Gastroesophageal sphincter (tissue), 4 donors: ENCODE measurements at regions not wholly inside any gene's neighbourhood (a gene's known extent, or its start where the extent isn't known, plus 50 kb on each side); places are given as distances from the start of the nearest gene placed in this dataset.

ENCODE experiments used
- ATAC-seq: fragments of 150-250 bp; one replicate; pipeline ENCODE4 v1.9.1; 2016; ENCODE audit warnings: mild to moderate bottlenecking, moderate library complexity
- H3K27ac ChIP-seq, 4 donors: fragments of 200-600 bp; sonication (generic) in 3 of 4; 1 replicate in 3 of 4; 2 replicates in 1 of 4; pipeline ENCODE4 v1.5.1; 2016 to 2019
- H3K27me3 ChIP-seq: fragments of 200-600 bp; sonication (generic); one replicate; pipeline ENCODE4 v1.5.1; 2019
- H3K36me3 ChIP-seq, 2 donors: fragments of 200-600 bp; sonication (generic); one replicate each; pipeline ENCODE4 v1.5.1; 2019; ENCODE audit warnings: control low read depth in 1 of 2
- H3K4me1 ChIP-seq, 3 donors: fragments of 200-600 bp; sonication (generic); 1 replicate in 2 of 3; 2 replicates in 1 of 3; pipeline ENCODE4 v1.5.1; 2016 to 2019; ENCODE audit warnings: control low read depth in 2 of 3
- H3K4me3 ChIP-seq, 2 donors: fragments of 200-600 bp; sonication (generic); one replicate each; pipeline ENCODE4 v1.5.1; 2019; ENCODE audit warnings: mild to moderate bottlenecking in 1 of 2, moderate library complexity in 1 of 2
- H3K9me3 ChIP-seq, 3 donors: fragments of 200-600 bp; sonication (generic); one replicate each; pipeline ENCODE4 v1.5.1; 2017 to 2019; ENCODE audit warnings: control low read depth in 2 of 3
- CTCF ChIP-seq, 4 experiments: fragments of 200-600 bp in 2 of 4; fragments of 450-650 bp in 2 of 4; sonication (generic) in 1 of 4; IDR thresholded peaks; one replicate each; pipeline ENCODE4 v1.5.1; 2017 to 2019; ENCODE audit warnings: antibody characterized with exemption in 4 of 4, mild to moderate bottlenecking in 2 of 4, moderate library complexity in 2 of 4
- EP300 ChIP-seq: sonication (generic); formaldehyde crosslinking; IDR thresholded peaks from one replicate; pipeline ENCODE4 v1.6.1; 2017; ENCODE audit warnings: antibody characterized with exemption, mild to moderate bottlenecking
- POLR2A ChIP-seq, 2 donors: fragments of 450-650 bp; IDR thresholded peaks; one replicate each; pipeline ENCODE4 v1.6.1; 2017; ENCODE audit warnings: antibody characterized with exemption in 2 of 2, mild to moderate bottlenecking in 2 of 2, moderate library complexity in 1 of 2
- POLR2AphosphoS5 ChIP-seq: sonication (generic); formaldehyde crosslinking; IDR thresholded peaks from one replicate; pipeline ENCODE4 v1.6.1; 2017; ENCODE audit warnings: antibody characterized with exemption
- WGBS, 2 donors: methylation state at CpG; one replicate each; pipeline ENCODE4 v1.1.5; 2018; ENCODE audit warnings: low coverage in 1 of 2; 5-methylcytosine and 5-hydroxymethylcytosine counted together

GRCh38 chr7:46492466-46492865 lies 571.4 kb upstream of the IGFBP3 start:
- Histone ChIP-seq H3K27ac (no peak overlapping the region), H3K4me3 (no peak overlapping the region), H3K36me3 (no peaks in the 10 kb centered on the region), H3K4me1 (peaks cover 0 to 14% (median 0%) of the 10 kb centered on the region in 3 donors), H3K27me3 (no peaks in the 10 kb centered on the region), H3K9me3 (no peaks in the 10 kb centered on the region)
- no peak for ATAC-seq
- whole genome bisulfite sequencing, 2 donors: 80% methylated on average over 1 of the region's 1 CpG; no CpG with 5 or more reads in 1 of the 2 donors
- TF ChIP-seq EP300 (no peak), CTCF (IDR thresholded peaks at IDR 0.05) (no peak), POLR2A (IDR thresholded peaks at IDR 0.05) (no peak)

- ATAC-seq: no peak
- WGBS, 2 donors: 91 to 100% methylated on average over 1 of the region's 1 CpG
- Histone ChIP-seq H3K4me3 (no peak overlapping the region), H3K27ac (no peak overlapping the region), H3K4me1 (peaks cover 0 to 14% (median 0%) of the 10 kb centered on the region in 3 donors), H3K9me3 (no peaks in the 10 kb centered on the region), H3K27me3 (no peaks in the 10 kb centered on the region), H3K36me3 (no peaks in the 10 kb centered on the region)
- no peak for TF ChIP-seq POLR2AphosphoS5
- no peak for TF ChIP-seq POLR2A (IDR thresholded peaks at IDR 0.05)
- no peak for TF ChIP-seq EP300
- TF ChIP-seq CTCF (IDR thresholded peaks at IDR 0.05): no peak
Observed at GRCh38 chr7:46490406-46490805, 569.3 kb upstream of the IGFBP3 start.

- H3K9me3 ChIP-seq: no peaks in the 10 kb centered on the region
Observed at GRCh38 chr7:46489106-46489505, 568.0 kb upstream of the IGFBP3 start.

GRCh38 chr7:46488607-46489006 lies 567.5 kb upstream of the IGFBP3 start:
- H3K4me3 ChIP-seq: no peak overlapping the region
- no peaks in the 10 kb centered on the region for H3K36me3 ChIP-seq
- no peak for ATAC-seq
- 9 to 18% methylated on average over 2 of the region's 2 CpGs for WGBS, 2 donors
- H3K27ac ChIP-seq: no peak overlapping the region
- peaks cover 0 to 14% (median 0%) of the 10 kb centered on the region in 3 donors for H3K4me1 ChIP-seq
- no peaks in the 10 kb centered on the region for H3K9me3 ChIP-seq
- no peak for TF ChIP-seq EP300
- TF ChIP-seq POLR2AphosphoS5: no peak
- TF ChIP-seq CTCF (IDR thresholded peaks at IDR 0.05): no peak
- TF ChIP-seq POLR2A (IDR thresholded peaks at IDR 0.05): no peak
- no peaks in the 10 kb centered on the region for H3K27me3 ChIP-seq

More at GRCh38 chr7:46489106-46489505, 568.0 kb upstream of the IGFBP3 start:
- no peak overlapping the region for H3K27ac ChIP-seq
- no peak for ATAC-seq
- no peak overlapping the region for H3K4me3 ChIP-seq
- H3K27me3 ChIP-seq: no peaks in the 10 kb centered on the region
- no peaks in the 10 kb centered on the region for H3K36me3 ChIP-seq
- peaks cover 0 to 14% (median 0%) of the 10 kb centered on the region in 3 donors for H3K4me1 ChIP-seq
- TF ChIP-seq EP300: no peak
- no peak for TF ChIP-seq POLR2AphosphoS5
- TF ChIP-seq POLR2A (IDR thresholded peaks at IDR 0.05): no peak
- no peak for TF ChIP-seq CTCF (IDR thresholded peaks at IDR 0.05)

GRCh38 chr7:46486256-46487206 lies 565.5 kb upstream of the IGFBP3 start:
- Histone ChIP-seq H3K4me3 (no peak overlapping the region), H3K9me3 (no peaks in the 10 kb centered on the region), H3K4me1 (peaks cover 0 to 14% (median 0%) of the 10 kb centered on the region in 3 donors), H3K27me3 (no peaks in the 10 kb centered on the region), H3K36me3 (no peaks in the 10 kb centered on the region), H3K27ac (no peak overlapping the region)
- 15 to 65% methylated on average over 5 of the region's 5 CpGs for WGBS, 2 donors
- TF ChIP-seq EP300 (no peak), POLR2A (IDR thresholded peaks at IDR 0.05) (no peak), CTCF (IDR thresholded peaks at IDR 0.05) (no peak), POLR2AphosphoS5 (no peak)
- peak; percentile 92 for ATAC-seq
